H9 (cell line): ENCODE measurements at regions not wholly inside any gene's neighbourhood (a gene's known extent, or its start where the extent isn't known, plus 50 kb on each side); places are given as distances from the start of the nearest gene placed in this dataset.

Experiments used
- DNase-seq: peaks from one replicate; pipeline ENCODE4 v3.0.0-alpha.2; 2017
- H2AFZ ChIP-seq: one replicate; pipeline ENCODE4 v1.6.1; 2013; ENCODE audit warnings: mild to moderate bottlenecking, low read length, control low read depth, moderate library complexity
- H2AK5ac ChIP-seq: 2 replicates; pipeline ENCODE4 v1.6.1; 2013; ENCODE audit warnings: low read length, control low read depth, mixed read lengths; ENCODE audit not compliant: insufficient read length
- H2BK120ac ChIP-seq: one replicate; pipeline ENCODE4 v1.6.1; 2013; ENCODE audit warnings: low read depth, mild to moderate bottlenecking, low read length, control low read depth, inconsistent platforms; ENCODE audit not compliant: poor library complexity, severe bottlenecking
- H2BK12ac ChIP-seq: 2 replicates; pipeline ENCODE4 v1.6.1; 2013; ENCODE audit warnings: low read length, control low read depth, mixed read lengths, low read depth; ENCODE audit not compliant: insufficient read length
- H2BK15ac ChIP-seq: 2 replicates; pipeline ENCODE4 v1.6.1; 2013; ENCODE audit warnings: low read depth, low read length, control low read depth
- H2BK20ac ChIP-seq: one replicate; pipeline ENCODE4 v1.6.1; 2013; ENCODE audit warnings: low read depth, mild to moderate bottlenecking, low read length, control low read depth, inconsistent platforms; ENCODE audit not compliant: poor library complexity, severe bottlenecking
- H2BK5ac ChIP-seq: 2 replicates; pipeline ENCODE4 v1.6.1; 2013; ENCODE audit warnings: low read length, control low read depth, mixed read lengths; ENCODE audit not compliant: insufficient read length
- H3K14ac ChIP-seq: 2 replicates; pipeline ENCODE4 v1.6.1; 2013; ENCODE audit warnings: low read length, control low read depth; ENCODE audit not compliant: insufficient read depth
- H3K18ac ChIP-seq: 2 replicates; pipeline ENCODE4 v1.6.1; 2013; ENCODE audit warnings: low read depth, mild to moderate bottlenecking, mixed read lengths, low read length, control low read depth; ENCODE audit not compliant: insufficient read length
- H3K23ac ChIP-seq: 2 replicates; pipeline ENCODE4 v1.6.1; 2013; ENCODE audit warnings: low read length, control low read depth, mixed read lengths, low read depth; ENCODE audit not compliant: insufficient read length
- H3K23me2 ChIP-seq: 2 replicates; pipeline ENCODE4 v1.6.1; 2013; ENCODE audit warnings: low read depth, mild to moderate bottlenecking, mixed read lengths, low read length, control low read depth; ENCODE audit not compliant: insufficient read length, poor library complexity, severe bottlenecking
- H3K27ac ChIP-seq: 2 replicates; pipeline ENCODE4 v1.5.1; 2013; ENCODE audit warnings: low read length, control low read depth, mixed read lengths, low read depth; ENCODE audit not compliant: insufficient read length
- H3K27me3 ChIP-seq: 2 replicates; pipeline ENCODE4 v1.6.1; 2013; ENCODE audit warnings: low read length, control low read depth, inconsistent platforms; ENCODE audit not compliant: insufficient read depth
- H3K4ac ChIP-seq: 2 replicates; pipeline ENCODE4 v1.6.1; 2013; ENCODE audit warnings: low read depth, mild to moderate bottlenecking, control low read depth, inconsistent platforms, low read length, moderate library complexity
- H3K4me1 ChIP-seq: 2 replicates; pipeline ENCODE4 v1.6.1; 2013; ENCODE audit warnings: low read length, control low read depth, inconsistent platforms; ENCODE audit not compliant: insufficient read depth
- H3K4me2 ChIP-seq: 2 replicates; pipeline ENCODE4 v1.6.1; 2013; ENCODE audit warnings: low read length, control low read depth, mixed read lengths; ENCODE audit not compliant: insufficient read length, insufficient read depth
- H3K56ac ChIP-seq: 2 replicates; pipeline ENCODE4 v1.6.1; 2013; ENCODE audit warnings: low read depth, mild to moderate bottlenecking, mixed read lengths, low read length, control low read depth; ENCODE audit not compliant: insufficient read length
- H3K79me1 ChIP-seq: 2 replicates; pipeline ENCODE4 v1.6.1; 2013; ENCODE audit warnings: low read depth, mild to moderate bottlenecking, moderate library complexity, low read length, control low read depth, inconsistent platforms; ENCODE audit not compliant: insufficient read depth, poor library complexity, severe bottlenecking
- H3K79me2 ChIP-seq: 2 replicates; pipeline ENCODE4 v1.6.1; 2013; ENCODE audit warnings: low read length, control low read depth, inconsistent platforms; ENCODE audit not compliant: insufficient read depth
- H3K9ac ChIP-seq: 2 replicates; pipeline ENCODE4 v1.6.1; 2013; ENCODE audit warnings: low read length, control low read depth, mixed read lengths; ENCODE audit not compliant: insufficient read length; ENCODE audit errors: extremely low read depth
- H3K9me3 ChIP-seq: one replicate; pipeline ENCODE4 v1.6.1; 2013; ENCODE audit warnings: low read depth, low read length, inconsistent platforms; ENCODE audit not compliant: control insufficient read depth
- H3T11ph ChIP-seq: one replicate; pipeline ENCODE4 v1.6.1; 2013; ENCODE audit warnings: mild to moderate bottlenecking, low read length, control low read depth, inconsistent platforms
- H4K20me1 ChIP-seq: one replicate; pipeline ENCODE4 v1.6.1; 2013; ENCODE audit not compliant: control insufficient read depth, insufficient read length, insufficient read depth
- H4K5ac ChIP-seq: 2 replicates; pipeline ENCODE4 v1.6.1; 2013; ENCODE audit warnings: low read depth, mild to moderate bottlenecking, mixed read lengths, low read length, control low read depth; ENCODE audit not compliant: insufficient read length
- H4K8ac ChIP-seq: replicated peaks from 2 replicates; pipeline ENCODE4 v1.6.1; 2013; ENCODE audit warnings: low read length, control low read depth, mixed read lengths, low read depth; ENCODE audit not compliant: insufficient read length
- H4K91ac ChIP-seq: 2 replicates; pipeline ENCODE4 v1.6.1; 2013; ENCODE audit warnings: low read depth, mild to moderate bottlenecking, moderate library complexity, mixed read lengths, low read length, control low read depth; ENCODE audit not compliant: insufficient read length
- H3K27ac Mint-ChIP-seq, 3 experiments: 2 replicates in 2 of 3; 3 replicates in 1 of 3; pipeline ENCODE4 v1.8.0; 2020 to 2021; ENCODE audit warnings: mixed read lengths in 3 of 3, mild to moderate bottlenecking in 1 of 3, moderate library complexity in 1 of 3
- H3K27me3 Mint-ChIP-seq: 2 replicates; pipeline ENCODE4 v1.8.0; 2021; ENCODE audit warnings: low read depth, mild to moderate bottlenecking, moderate library complexity, mixed read lengths
- H3K36me3 Mint-ChIP-seq, 3 experiments: 2 replicates in 2 of 3; 3 replicates in 1 of 3; pipeline ENCODE4 v1.8.0; 2020 to 2021; ENCODE audit warnings: low read depth in 3 of 3, mixed read lengths in 3 of 3; ENCODE audit not compliant: insufficient read depth in 1 of 3
- H3K4me1 Mint-ChIP-seq, 2 experiments: 2 replicates each; pipeline ENCODE4 v1.8.0; 2020; ENCODE audit warnings: mixed read lengths in 2 of 2
- H3K4me3 Mint-ChIP-seq, 2 experiments: 2 replicates in 1 of 2; 3 replicates in 1 of 2; pipeline ENCODE4 v1.8.0; 2020 to 2021; ENCODE audit warnings: mild to moderate bottlenecking in 2 of 2, mixed read lengths in 2 of 2, moderate library complexity in 1 of 2
- H3K9me3 Mint-ChIP-seq, 2 experiments: 2 replicates in 1 of 2; 3 replicates in 1 of 2; pipeline ENCODE4 v1.8.0; 2020; ENCODE audit warnings: mild to moderate bottlenecking in 2 of 2, mixed read lengths in 2 of 2, moderate library complexity in 1 of 2
- TF ChIP-seq, protein P1 (sequence below): fragments of 200-600 bp; sonication (generic); conservative IDR thresholded peaks from 3 replicates; pipeline ENCODE4 v1.8.0; 2021; ENCODE audit warnings: antibody characterized with exemption, mild to moderate bottlenecking

GRCh38 chr4:92074839-92075238 is 228.9 kb upstream of the GRID2 start:
- Histone ChIP-seq H3K27ac (no peak overlapping the region), H4K20me1 (no peaks in the 10 kb centered on the region)
- no peak overlapping the region for H3K4me3 Mint-ChIP-seq

More at GRCh38 chr4:92074839-92075238, 228.9 kb upstream of the GRID2 start:
- no peak overlapping the region for H3T11ph ChIP-seq
- H2AK5ac ChIP-seq: no peak overlapping the region
- no peak overlapping the region for H2BK5ac ChIP-seq
- TF ChIP-seq, protein P1, sequence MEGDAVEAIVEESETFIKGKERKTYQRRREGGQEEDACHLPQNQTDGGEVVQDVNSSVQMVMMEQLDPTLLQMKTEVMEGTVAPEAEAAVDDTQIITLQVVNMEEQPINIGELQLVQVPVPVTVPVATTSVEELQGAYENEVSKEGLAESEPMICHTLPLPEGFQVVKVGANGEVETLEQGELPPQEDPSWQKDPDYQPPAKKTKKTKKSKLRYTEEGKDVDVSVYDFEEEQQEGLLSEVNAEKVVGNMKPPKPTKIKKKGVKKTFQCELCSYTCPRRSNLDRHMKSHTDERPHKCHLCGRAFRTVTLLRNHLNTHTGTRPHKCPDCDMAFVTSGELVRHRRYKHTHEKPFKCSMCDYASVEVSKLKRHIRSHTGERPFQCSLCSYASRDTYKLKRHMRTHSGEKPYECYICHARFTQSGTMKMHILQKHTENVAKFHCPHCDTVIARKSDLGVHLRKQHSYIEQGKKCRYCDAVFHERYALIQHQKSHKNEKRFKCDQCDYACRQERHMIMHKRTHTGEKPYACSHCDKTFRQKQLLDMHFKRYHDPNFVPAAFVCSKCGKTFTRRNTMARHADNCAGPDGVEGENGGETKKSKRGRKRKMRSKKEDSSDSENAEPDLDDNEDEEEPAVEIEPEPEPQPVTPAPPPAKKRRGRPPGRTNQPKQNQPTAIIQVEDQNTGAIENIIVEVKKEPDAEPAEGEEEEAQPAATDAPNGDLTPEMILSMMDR: no peak
- H3K18ac ChIP-seq: no peak overlapping the region
- H2BK120ac ChIP-seq: no peak overlapping the region
- H3K56ac ChIP-seq: no peak overlapping the region
- H4K8ac ChIP-seq: no peak overlapping the region
- no peak for DNase-seq
- H3K27ac Mint-ChIP-seq: no peak overlapping the region
- H3K4ac ChIP-seq: no peak overlapping the region
- H3K4me1 ChIP-seq: no peaks in the 10 kb centered on the region
- no peaks in the 10 kb centered on the region for H3K79me1 ChIP-seq
- H3K23me2 ChIP-seq: no peaks in the 10 kb centered on the region
- H3K23ac ChIP-seq: no peak overlapping the region
- H2BK15ac ChIP-seq: no peak overlapping the region
- H3K27me3 ChIP-seq: no peaks in the 10 kb centered on the region
- no peak overlapping the region for H2BK12ac ChIP-seq
- no peak overlapping the region for H3K14ac ChIP-seq
- no peaks in the 10 kb centered on the region for H3K4me1 Mint-ChIP-seq
- H3K9ac ChIP-seq: no peak overlapping the region
- H4K5ac ChIP-seq: no peak overlapping the region
- H4K91ac ChIP-seq: no peak overlapping the region
- H3K79me2 ChIP-seq: no peaks in the 10 kb centered on the region
- H3K27me3 Mint-ChIP-seq: no peaks in the 10 kb centered on the region
- H2BK20ac ChIP-seq: no peak overlapping the region
- H3K9me3 Mint-ChIP-seq: peaks cover 35 to 38% of the 10 kb centered on the region in 2 experiments
- peaks cover 24 to 36% (median 27%) of the 10 kb centered on the region in 3 experiments for H3K36me3 Mint-ChIP-seq
- peaks cover 20% of the 10 kb centered on the region for H3K9me3 ChIP-seq
- no peak overlapping the region for H2AFZ ChIP-seq
- H3K4me2 ChIP-seq: no peak overlapping the region
